Keratinocyte (primary cell): ENCODE measurements at regions not wholly inside any gene's neighbourhood (a gene's known extent, or its start where the extent isn't known, plus 50 kb on each side); places are given as distances from the start of the nearest gene placed in this dataset.

Experiments
- EZH2 ChIP-seq: IDR thresholded peaks from one replicate; pipeline ENCODE4 v1.6.1; 2012; ENCODE audit warnings: inconsistent platforms, mild to moderate bottlenecking, low read length, moderate library complexity
- TF ChIP-seq, protein P1 (sequence below), 3 experiments: IDR thresholded peaks in 1 of 3; conservative IDR thresholded peaks in 1 of 3; optimal IDR thresholded peaks in 1 of 3; 2 replicates in 2 of 3; 3 replicates in 1 of 3; pipeline versions ENCODE3 to v1.5.1; 2011; ENCODE audit warnings: low read length in 3 of 3, mild to moderate bottlenecking in 3 of 3, moderate library complexity in 2 of 3, control low read depth in 1 of 3, inconsistent platforms in 1 of 3; ENCODE audit not compliant: insufficient read depth in 2 of 3; ENCODE audit errors: extremely low read depth in 1 of 3

DNA sequence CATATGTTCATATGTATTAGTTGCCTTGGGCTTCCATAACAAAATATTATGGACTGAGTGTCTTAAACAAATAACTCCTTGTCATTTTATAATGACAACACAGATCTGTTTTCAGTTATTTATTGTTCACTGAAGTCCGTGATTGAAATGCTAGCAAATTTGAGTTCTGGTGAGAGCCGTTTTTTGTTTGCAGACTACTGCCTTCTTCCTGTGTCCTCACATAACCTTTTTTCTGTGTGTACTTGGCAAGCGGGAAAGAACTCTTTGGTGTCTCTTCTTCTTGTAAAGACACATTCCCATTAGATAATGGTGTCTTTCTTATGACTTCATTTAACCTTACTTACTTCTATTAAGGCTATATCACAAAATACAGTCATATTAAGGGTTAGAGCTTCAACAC, 482.9 kb upstream of the EYS start:
- TF ChIP-seq EZH2 = no peak
- TF ChIP-seq, protein P1, sequence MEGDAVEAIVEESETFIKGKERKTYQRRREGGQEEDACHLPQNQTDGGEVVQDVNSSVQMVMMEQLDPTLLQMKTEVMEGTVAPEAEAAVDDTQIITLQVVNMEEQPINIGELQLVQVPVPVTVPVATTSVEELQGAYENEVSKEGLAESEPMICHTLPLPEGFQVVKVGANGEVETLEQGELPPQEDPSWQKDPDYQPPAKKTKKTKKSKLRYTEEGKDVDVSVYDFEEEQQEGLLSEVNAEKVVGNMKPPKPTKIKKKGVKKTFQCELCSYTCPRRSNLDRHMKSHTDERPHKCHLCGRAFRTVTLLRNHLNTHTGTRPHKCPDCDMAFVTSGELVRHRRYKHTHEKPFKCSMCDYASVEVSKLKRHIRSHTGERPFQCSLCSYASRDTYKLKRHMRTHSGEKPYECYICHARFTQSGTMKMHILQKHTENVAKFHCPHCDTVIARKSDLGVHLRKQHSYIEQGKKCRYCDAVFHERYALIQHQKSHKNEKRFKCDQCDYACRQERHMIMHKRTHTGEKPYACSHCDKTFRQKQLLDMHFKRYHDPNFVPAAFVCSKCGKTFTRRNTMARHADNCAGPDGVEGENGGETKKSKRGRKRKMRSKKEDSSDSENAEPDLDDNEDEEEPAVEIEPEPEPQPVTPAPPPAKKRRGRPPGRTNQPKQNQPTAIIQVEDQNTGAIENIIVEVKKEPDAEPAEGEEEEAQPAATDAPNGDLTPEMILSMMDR (optimal IDR thresholded peaks at IDR 0.05 in 1 of 3, IDR thresholded peaks at IDR 0.05 in 1 of 3, conservative IDR thresholded peaks at IDR 0.05 in 1 of 3; ENCODE audit: extremely low read depth in 1 of 3, insufficient read depth in 2 of 3, low read length in 3 of 3) = no peak
